ENCODE measurements at regions not wholly inside any gene's neighbourhood (a gene's known extent, or its start where the extent isn't known, plus 50 kb on each side); places are given as distances from the start of the nearest gene placed in this dataset.

GRCh38 chr1:67570486-67571143 is 114.4 kb upstream of the GADD45A start:
- no peak for FAIRE-seq
- Histone ChIP-seq H2BK120ac (replicated peaks; ENCODE audit: low read depth, low read length) (no peak overlapping the region), H3K14ac (ENCODE audit: insufficient read length) (no peak overlapping the region), H4K5ac (ENCODE audit: insufficient read length, low read depth, low read length) (no peak overlapping the region), H3K36me3 (ENCODE audit: control insufficient read depth in 2 of 4, insufficient read depth in 4 of 4, low read length in 3 of 4) (no peaks in the 10 kb centered on the region), H3K4me1 (replicated peaks in 1 of 4; ENCODE audit: control insufficient read depth in 3 of 4, insufficient read depth in 4 of 4, low read length in 3 of 4) (no peaks in the 10 kb centered on the region), H2AFZ (ENCODE audit: low read length) (no peak overlapping the region), H4K20me1 (replicated peaks in 1 of 2; ENCODE audit: control insufficient read depth in 1 of 2, insufficient read depth in 2 of 2, low read length in 2 of 2) (no peaks in the 10 kb centered on the region), H4K8ac (ENCODE audit: extremely low read depth, insufficient read depth, low read length) (no peak overlapping the region), H2AK5ac (ENCODE audit: low read depth, low read length) (no peak overlapping the region), H2BK20ac (ENCODE audit: low read length) (no peak overlapping the region), H3K4me2 (ENCODE audit: insufficient read depth in 1 of 2, low read depth in 2 of 2, low read length in 2 of 2) (no peak overlapping the region), H2BK5ac (ENCODE audit: low read depth, low read length) (no peak overlapping the region), H3K4ac (replicated peaks; ENCODE audit: insufficient read length, low read depth, low read length) (no peak overlapping the region), H3K9ac (replicated peaks in 1 of 4; ENCODE audit: extremely low read depth in 1 of 4, low read depth in 3 of 4, low read length in 3 of 4) (no peak overlapping the region), H3K18ac (ENCODE audit: extremely low read depth, low read length) (no peak overlapping the region), H3K79me1 (ENCODE audit: low read depth, low read length) (no peaks in the 10 kb centered on the region), H3K79me2 (ENCODE audit: control insufficient read depth in 1 of 2, insufficient read depth in 2 of 2, low read length in 2 of 2) (no peaks in the 10 kb centered on the region), H3K23ac (ENCODE audit: insufficient read length) (no peak overlapping the region), H3K27ac (ENCODE audit: low read depth, low read length) (no peak overlapping the region), H3K4me3 (ENCODE audit: extremely low read depth in 1 of 4, insufficient read depth in 2 of 4, low read depth in 3 of 4, low read length in 4 of 4) (no peak overlapping the region), H3K27me3 (replicated peaks in 1 of 4; ENCODE audit: control insufficient read depth in 3 of 4, extremely low read depth in 1 of 4, insufficient read depth in 3 of 4, low read length in 3 of 4) (no peaks in the 10 kb centered on the region), H2BK12ac (ENCODE audit: low read depth, low read length) (no peak overlapping the region), H3K56ac (replicated peaks; ENCODE audit: insufficient read length, low read depth, low read length) (no peak overlapping the region), H3K23me2 (ENCODE audit: low read depth, low read length) (no peaks in the 10 kb centered on the region), H4K91ac (replicated peaks; ENCODE audit: insufficient read length, low read length) (no peak overlapping the region), H3K9me3 (ENCODE audit: insufficient read depth in 2 of 2, low read depth in 1 of 2, low read length in 1 of 2) (0 out of 4 replicates have a peak, but pooled peaks cover 0 to 2% of the 10 kb centered on the region in 2 experiments), H2BK15ac (ENCODE audit: low read length) (no peak overlapping the region)
- ChIA-PET POLR2A (ENCODE audit: partially characterized antibody) (interaction anchor here (0.5 kb wide), 1 partner anchor 116 kb away, joined by 6 read pairs; no protein-coding TSS in a partner anchor), CTCF (ENCODE audit: partially characterized antibody) (interaction anchor here (0.7 to 7.2 kb wide), 20 partner anchors 8 to 216 kb away, joined by 3 to 107 read pairs (median 4); no protein-coding TSS in a partner anchor)
- 85% methylated on average over 8 of the region's 8 CpGs; no CpG with 5 or more reads in 1 of the 2 experiments for WGBS, 2 experiments (ENCODE audit: extremely low coverage in 1 of 2, insufficient coverage in 1 of 2, insufficient read length in 1 of 2, insufficient replicate concordance in 2 of 2, low coverage in 1 of 2, low lambda C conversion rate in 2 of 2, missing lambda C conversion rate in 1 of 2)
- DNase-seq (ENCODE audit: low read depth in 1 of 2, low spot score in 2 of 2), result no peak
- no peak for TF ChIP-seq NRF1 (IDR thresholded peaks at IDR 0.05; ENCODE audit: low read depth, low read length)
- no peak for TF ChIP-seq CBX5 (IDR thresholded peaks at IDR 0.05; ENCODE audit: low read depth, low read length)
- TF ChIP-seq BCL11A (IDR thresholded peaks at IDR 0.05; ENCODE audit: low read depth in 2 of 2, low read length in 2 of 2), result no peak
- no peak for TF ChIP-seq SAP30 (IDR thresholded peaks at IDR 0.05; ENCODE audit: insufficient read depth, insufficient replicate concordance, low read length)
- no peak for TF ChIP-seq MAFK (IDR thresholded peaks at IDR 0.05; ENCODE audit: low read depth, low read length)
- no peak for TF ChIP-seq SIN3A (conservative IDR thresholded peaks at IDR 0.05 in 1 of 2, IDR thresholded peaks at IDR 0.05 in 1 of 2; ENCODE audit: low read depth in 1 of 2, low read length in 2 of 2)

Measured in H1 (cell line).